GM12873 (cell line): ENCODE measurements at regions not wholly inside any gene's neighbourhood (a gene's known extent, or its start where the extent isn't known, plus 50 kb on each side); places are given as distances from the start of the nearest gene placed in this dataset.

Experiments
- TF ChIP-seq, protein P1 (sequence below): IDR thresholded peaks from 2 replicates; pipeline ENCODE4 v1.5.1; 2012; ENCODE audit warnings: low read depth, mild to moderate bottlenecking, moderate library complexity, low read length, control low read depth; ENCODE audit not compliant: insufficient read depth; ENCODE audit errors: missing control alignments

- TF ChIP-seq, protein P1, sequence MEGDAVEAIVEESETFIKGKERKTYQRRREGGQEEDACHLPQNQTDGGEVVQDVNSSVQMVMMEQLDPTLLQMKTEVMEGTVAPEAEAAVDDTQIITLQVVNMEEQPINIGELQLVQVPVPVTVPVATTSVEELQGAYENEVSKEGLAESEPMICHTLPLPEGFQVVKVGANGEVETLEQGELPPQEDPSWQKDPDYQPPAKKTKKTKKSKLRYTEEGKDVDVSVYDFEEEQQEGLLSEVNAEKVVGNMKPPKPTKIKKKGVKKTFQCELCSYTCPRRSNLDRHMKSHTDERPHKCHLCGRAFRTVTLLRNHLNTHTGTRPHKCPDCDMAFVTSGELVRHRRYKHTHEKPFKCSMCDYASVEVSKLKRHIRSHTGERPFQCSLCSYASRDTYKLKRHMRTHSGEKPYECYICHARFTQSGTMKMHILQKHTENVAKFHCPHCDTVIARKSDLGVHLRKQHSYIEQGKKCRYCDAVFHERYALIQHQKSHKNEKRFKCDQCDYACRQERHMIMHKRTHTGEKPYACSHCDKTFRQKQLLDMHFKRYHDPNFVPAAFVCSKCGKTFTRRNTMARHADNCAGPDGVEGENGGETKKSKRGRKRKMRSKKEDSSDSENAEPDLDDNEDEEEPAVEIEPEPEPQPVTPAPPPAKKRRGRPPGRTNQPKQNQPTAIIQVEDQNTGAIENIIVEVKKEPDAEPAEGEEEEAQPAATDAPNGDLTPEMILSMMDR, result no peak
These were observed 108.8 kb downstream of the NXPE2 start for GRCh38 chr11:114787126-114787525.

DNA sequence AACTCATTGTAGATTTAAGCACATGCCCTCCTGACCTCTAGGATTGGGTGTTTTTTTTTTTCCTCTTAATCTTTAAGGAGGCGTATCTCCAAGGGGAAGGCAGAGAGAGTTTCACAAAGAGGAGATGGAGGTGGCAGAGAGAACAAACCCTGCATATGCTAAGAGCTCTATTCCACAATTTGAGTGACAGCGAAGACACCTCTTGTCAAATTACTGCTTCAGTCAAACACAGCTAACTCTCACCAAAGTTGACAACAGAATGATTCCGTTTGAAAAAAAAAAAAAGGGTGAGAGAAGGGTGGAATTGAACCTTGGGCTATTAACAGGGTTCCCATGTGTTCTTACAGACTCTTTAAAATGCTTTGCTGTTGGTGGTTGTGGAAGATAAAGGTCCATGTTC is 112.6 kb downstream of the NXPE2 start:
- TF ChIP-seq, protein P1, result no peak

GRCh38 chr11:114794048-114794684 is 115.8 kb downstream of the NXPE2 start:
- TF ChIP-seq, protein P1, result no peak

DNA sequence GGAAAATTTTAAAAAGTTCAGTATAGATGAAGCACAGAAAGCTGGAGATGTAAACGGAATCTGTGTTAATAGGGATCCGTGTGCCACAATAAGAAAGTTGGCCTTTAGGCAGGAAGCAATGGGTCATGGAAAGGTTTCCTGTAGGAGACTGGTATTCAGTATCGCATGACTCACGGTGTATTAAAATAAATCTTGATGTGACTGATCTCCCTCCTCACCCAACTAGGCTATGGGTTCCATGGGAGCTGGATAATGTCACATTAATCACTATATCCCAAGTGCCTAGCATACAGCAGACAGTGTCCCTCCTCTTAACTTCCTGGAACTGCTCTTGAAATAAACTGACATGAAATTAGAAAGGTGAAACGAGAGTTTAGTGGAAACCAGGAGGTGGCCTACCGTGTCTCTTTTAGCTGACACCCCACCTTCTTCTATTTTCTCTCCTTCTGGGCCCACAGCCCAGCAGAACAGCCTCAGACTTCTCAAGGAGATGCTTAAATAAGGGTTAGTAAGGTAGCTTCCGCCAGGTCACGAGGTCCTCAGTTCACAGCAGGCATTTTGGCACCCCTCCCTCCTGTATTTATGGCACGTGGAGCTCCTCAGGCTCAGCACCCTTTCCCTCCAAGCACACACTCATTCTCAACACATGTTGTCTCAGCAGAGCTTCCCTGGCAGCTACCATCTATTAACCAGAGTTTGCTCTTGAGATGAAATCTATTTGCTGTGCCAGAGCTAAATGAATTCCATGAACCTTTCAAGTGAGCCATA is 118.8 kb downstream of the NXPE2 start:
- TF ChIP-seq, protein P1, result no peak

GRCh38 chr11:114799476-114799875 is 121.1 kb downstream of the NXPE2 start:
- TF ChIP-seq, protein P1, result no peak

DNA sequence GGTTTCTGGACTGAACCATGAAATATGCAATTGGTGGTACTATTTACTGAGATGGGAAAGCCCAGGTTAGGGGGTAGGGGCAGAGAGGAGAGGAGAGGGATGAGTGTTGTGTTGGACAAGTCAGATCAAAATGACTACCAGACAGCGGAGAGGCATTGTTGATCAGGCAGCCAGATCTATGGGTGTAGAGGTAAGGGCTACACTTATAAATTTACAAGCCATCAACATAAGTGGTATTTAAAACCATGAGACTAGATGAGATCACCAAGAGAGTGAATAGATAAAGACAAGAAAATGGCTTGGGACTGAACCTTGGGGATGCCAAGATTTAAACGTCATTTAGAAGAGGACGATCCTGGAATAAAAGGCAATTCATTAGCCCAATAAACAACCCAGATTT is 123.4 kb downstream of the NXPE2 start:
- TF ChIP-seq, protein P1, result no peak

DNA sequence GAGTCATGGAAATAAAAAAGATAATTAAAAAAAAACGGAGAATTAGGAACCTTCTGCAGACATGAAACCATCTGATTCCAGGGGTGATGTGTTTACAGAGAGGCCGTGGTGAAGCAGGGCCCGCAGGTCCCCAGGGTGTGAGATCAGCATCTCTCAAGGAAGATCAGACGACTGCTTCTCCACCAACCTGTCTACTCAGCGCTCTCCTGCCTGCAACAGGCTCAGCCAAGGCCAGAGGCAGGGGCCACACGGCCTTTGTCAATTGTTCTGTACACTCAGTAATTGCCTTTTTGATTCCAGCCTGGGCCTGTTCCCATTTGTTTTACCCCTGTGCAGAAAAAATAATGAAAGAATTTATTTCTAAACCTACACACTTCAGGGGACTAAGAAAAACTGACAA is 124.6 kb downstream of the NXPE2 start:
- TF ChIP-seq, protein P1, result no peak
